GM12891 (cell line): ENCODE measurements at regions not wholly inside any gene's neighbourhood (a gene's known extent, or its start where the extent isn't known, plus 50 kb on each side); places are given as distances from the start of the nearest gene placed in this dataset.

Experiments used
- DNase-seq: peaks from one replicate; pipeline ENCODE4 v3.0.0; 2011; ENCODE audit warnings: low spot score; ENCODE audit not compliant: insufficient read length
- FAIRE-seq: peaks from 2 replicates; lab custom pipeline; 2011; peaks lifted over from hg19 to GRCh38; lab: Jason Lieb, UNC
- PAX5 ChIP-seq: IDR thresholded peaks from 2 replicates; pipeline ENCODE4 v1.6.1; 2011; ENCODE audit warnings: low read length, moderate library complexity, mild to moderate bottlenecking; ENCODE audit not compliant: insufficient read depth, severe bottlenecking
- POLR2A ChIP-seq: IDR thresholded peaks from 2 replicates; pipeline ENCODE4 v1.6.1; 2011; ENCODE audit warnings: low read depth, low read length, control low read depth
- POLR2AphosphoS5 ChIP-seq: IDR thresholded peaks from 2 replicates; pipeline ENCODE4 v1.6.1; 2011; ENCODE audit warnings: low read depth, low read length, control low read depth
- POU2F2 ChIP-seq: IDR thresholded peaks from 2 replicates; pipeline ENCODE4 v1.6.1; 2011; ENCODE audit warnings: low read depth, mild to moderate bottlenecking, control low read depth, low read length, moderate library complexity
- SPI1 ChIP-seq: IDR thresholded peaks from 2 replicates; pipeline ENCODE4 v1.6.1; 2011; ENCODE audit warnings: low read depth, low read length, control low read depth
- TAF1 ChIP-seq: IDR thresholded peaks from 2 replicates; pipeline ENCODE4 v1.6.1; 2011; ENCODE audit warnings: low read depth, low read length, control low read depth

GRCh38 chr5:52727020-52727419 is 60.7 kb upstream of the ITGA1 start:
- DNase-seq (no peak), FAIRE-seq (no peak)
- TF ChIP-seq POLR2A (no peak), PAX5 (no peak), SPI1 (no peak), TAF1 (no peak), POLR2AphosphoS5 (no peak)

GRCh38 chr5:52727576-52727975 is 60.1 kb upstream of the ITGA1 start:
- FAIRE-seq (no peak), DNase-seq (no peak)
- TF ChIP-seq TAF1 (no peak), PAX5 (no peak), POU2F2 (no peak), POLR2AphosphoS5 (no peak), SPI1 (no peak), POLR2A (no peak)

GRCh38 chr5:52728224-52728623 is 59.5 kb upstream of the ITGA1 start:
- DNase-seq (no peak), FAIRE-seq (no peak)
- no peak for TF ChIP-seq SPI1
- no peak for TF ChIP-seq POU2F2
- TF ChIP-seq POLR2AphosphoS5, result no peak
- TF ChIP-seq TAF1, result no peak
- TF ChIP-seq PAX5, result no peak
- no peak for TF ChIP-seq POLR2A

GRCh38 chr5:52728686-52729085 is 59.0 kb upstream of the ITGA1 start:
- FAIRE-seq (no peak), DNase-seq (no peak)

DNA sequence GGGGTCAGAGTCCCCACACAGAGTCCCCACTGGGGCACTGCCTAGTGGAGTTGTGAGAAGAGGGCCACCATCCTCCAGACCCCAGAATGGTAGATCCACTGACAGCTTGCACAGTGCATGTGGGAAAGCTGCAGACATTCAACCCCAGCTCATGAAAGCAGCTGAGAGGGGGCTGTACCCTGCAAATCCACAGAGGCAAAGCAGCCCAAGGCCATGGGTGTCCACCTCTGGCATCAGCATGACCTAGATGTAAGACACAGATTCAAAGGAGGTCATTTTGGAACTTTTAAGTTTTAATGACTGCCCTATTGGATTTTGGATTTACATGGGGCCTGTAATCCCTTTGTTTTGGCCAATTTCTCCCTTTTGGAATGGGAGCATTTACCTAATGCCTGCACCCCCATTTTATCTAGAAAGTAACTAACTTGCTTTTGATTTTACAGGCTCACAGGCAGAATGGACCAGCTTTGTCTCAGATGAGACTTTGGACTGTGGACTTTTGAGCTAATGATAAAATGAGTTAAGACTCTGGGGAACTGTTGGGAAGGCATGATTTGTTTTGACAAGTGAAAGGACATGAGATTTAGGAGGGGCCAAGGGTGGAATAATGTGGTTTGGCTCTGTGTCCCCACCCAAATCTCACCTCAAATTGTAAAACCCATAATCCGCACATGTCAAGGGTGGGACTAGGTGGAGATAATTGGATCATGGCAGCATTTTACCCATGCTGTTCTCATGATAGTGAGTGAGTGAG is 56.3 kb upstream of the ITGA1 start:
- no peak for FAIRE-seq
- TF ChIP-seq POLR2A, result no peak

More at GRCh38 chr5:52728686-52729085, 59.0 kb upstream of the ITGA1 start:
- TF ChIP-seq TAF1, result no peak
- TF ChIP-seq SPI1, result no peak
- TF ChIP-seq POLR2AphosphoS5, result no peak

GRCh38 chr5:52734557-52734956 is 53.2 kb upstream of the ITGA1 start:
- no peak for TF ChIP-seq PAX5
- no peak for TF ChIP-seq POLR2A
- FAIRE-seq (no peak), DNase-seq (no peak)

More for the DNA sequence above, 56.3 kb upstream of the ITGA1 start:
- DNase-seq, result no peak

DNA sequence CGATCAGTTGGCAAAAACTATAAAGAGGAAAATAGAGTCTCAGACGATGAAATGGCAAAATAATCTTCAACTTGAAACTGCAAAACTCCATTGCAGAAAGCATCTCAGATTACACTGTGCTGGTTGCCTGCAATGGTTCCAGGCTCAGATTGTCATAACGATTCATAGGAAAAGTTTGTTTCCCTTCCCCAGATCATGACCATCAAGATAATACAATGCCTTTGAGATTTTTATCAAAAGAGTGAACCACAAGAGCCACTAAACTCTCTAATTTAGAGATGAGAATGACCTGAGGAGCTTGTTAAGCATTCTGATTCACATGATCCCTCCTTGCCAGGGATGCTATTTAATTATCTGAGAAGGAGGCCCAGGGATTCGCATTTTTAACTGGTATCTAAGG is 52.6 kb upstream of the ITGA1 start:
- TF ChIP-seq SPI1, result no peak
- TF ChIP-seq POU2F2, result no peak
- TF ChIP-seq PAX5, result no peak
- no peak for TF ChIP-seq POLR2AphosphoS5
- TF ChIP-seq TAF1, result no peak
- TF ChIP-seq POLR2A, result no peak
- DNase-seq, result no peak
- no peak for FAIRE-seq
